Heart right ventricle (tissue), 16 donors: ENCODE measurements at regions not wholly inside any gene's neighbourhood (a gene's known extent, or its start where the extent isn't known, plus 50 kb on each side); places are given as distances from the start of the nearest gene placed in this dataset.
"Not testable (repeated sequence)": the region's sequence is repeated elsewhere in the genome, so short reads cannot be mapped to it uniquely, and the experiment has no call there.

Experiments
- ATAC-seq, 8 donors: fragments of 200-7000 bp; cut with Tn5 transposase; one replicate each; pipeline ENCODE4 v1.9.1; 2020; ENCODE audit warnings: mild to moderate bottlenecking in 8 of 8, moderate library complexity in 8 of 8, moderate number of reproducible peaks in 1 of 8
- DNase-seq, 2 donors: peaks; one replicate each; pipeline ENCODE4 v3.0.0-alpha.2; 2020
- H3K27ac ChIP-seq, 10 donors: fragments of 200-600 bp; sonication (generic) in 2 of 10; one replicate each; pipeline versions ENCODE4 v1.5.0 to v1.8.0; 2020 to 2022; ENCODE audit warnings: mild to moderate bottlenecking in 3 of 10
- H3K27me3 ChIP-seq, 7 donors: fragments of 200-600 bp; one replicate each; pipeline ENCODE4 v1.8.0; 2021 to 2022; ENCODE audit warnings: mild to moderate bottlenecking in 2 of 7
- H3K36me3 ChIP-seq, 9 donors: fragments of 200-600 bp; sonication (generic) in 1 of 9; one replicate each; pipeline versions ENCODE4 v1.5.0 to v1.8.0; 2020 to 2022; ENCODE audit warnings: mild to moderate bottlenecking in 2 of 9
- H3K4me1 ChIP-seq, 9 donors: fragments of 200-600 bp; sonication (generic) in 1 of 9; one replicate each; pipeline versions ENCODE4 v1.5.0 to v1.8.0; 2020 to 2022; ENCODE audit warnings: mild to moderate bottlenecking in 4 of 9
- H3K4me3 ChIP-seq, 10 donors: fragments of 200-600 bp; sonication (generic) in 2 of 10; one replicate each; pipeline versions ENCODE4 v1.5.0 to v1.8.0; 2020 to 2022; ENCODE audit warnings: mild to moderate bottlenecking in 7 of 10, moderate library complexity in 2 of 10
- H3K9me3 ChIP-seq, 11 donors: fragments of 200-600 bp in 10 of 11; sonication (generic) in 2 of 11; one replicate each; pipeline versions ENCODE4 v1.5.0 to v1.8.0; 2013 to 2022; ENCODE audit warnings: mild to moderate bottlenecking in 2 of 11, control low read depth in 1 of 11, moderate library complexity in 1 of 11
- WGBS, 2 donors: extraction: QIAGEN DNeasy Blood & Tissue Kit; methylation state at CpG; one replicate each; pipeline ENCODE4 v1.1.7; 2013; ENCODE audit warnings: inconsistent platforms in 1 of 2; 5-methylcytosine and 5-hydroxymethylcytosine counted together
- intact Hi-C, 10 donors: fragments of 100-400 bp; cut with DNase I; formaldehyde crosslinking; loops; one replicate each; pipeline versions ENCODE4 v1.11.1 to v1.14.2; 2022
- TF ChIP-seq, protein P1 (sequence below), 9 donors: fragments of 200-600 bp; sonication (generic) in 2 of 9; IDR thresholded peaks; one replicate each; pipeline versions ENCODE4 v1.5.0 to v1.8.0; 2021 to 2022; ENCODE audit warnings: antibody characterized with exemption in 9 of 9, mild to moderate bottlenecking in 5 of 9, moderate library complexity in 1 of 9
- donor health status: Arrhythmogenic right ventricular cardiomyopathy.
- donor health status: ischemic (EF 13 %, LVEDD 7.1; RV severe dilation, severe dysfunction).
- donor health status: healthy with polysubstance abuse.
- donor health status: DM: no; HTN: yes; CAD: no.
- donor health status: DM: no; HTN: no; CAD: no.
- donor health status: ischemic (EF 25% LVEDD 6.9; RV normal size, moderate dysfunction).
- donor health status: ischemic (EF 25% LVEDD 5.7; RV mildly dilated, moderate dysfunction).
- donor health status: healthy.
- donor health status: DM: yes; HTN: yes; CAD: no.
- donor health status: Ischemic cardiomyopathy.
- donor health status: ischemic (EF 35%, LVEDD 5.7; RV mildly dilated, moderate dysfunction).
- donor health status: nonischemic (EF 11% LVEDD 7.7; RV severe dilation, severe dysfunction).
- donor health status: DM: yes; HTN: yes; CAD: no.
- donor health status: PGD.
- donor health status: ischemic (EF 29% LVEDD 5.4; RV normal size, mild dysfunction).
- donor health status: nonischemic (EF 23%, LVEDD 6.1; RV moderate dilation, normal function).

- peaks cover 0 to 7% (median 0%) of the 10 kb centered on the region in 11 donors for H3K9me3 ChIP-seq
- no peaks in the 10 kb centered on the region for H3K4me1 ChIP-seq
- intact Hi-C loops: no loop called here
- TF ChIP-seq, protein P1, sequence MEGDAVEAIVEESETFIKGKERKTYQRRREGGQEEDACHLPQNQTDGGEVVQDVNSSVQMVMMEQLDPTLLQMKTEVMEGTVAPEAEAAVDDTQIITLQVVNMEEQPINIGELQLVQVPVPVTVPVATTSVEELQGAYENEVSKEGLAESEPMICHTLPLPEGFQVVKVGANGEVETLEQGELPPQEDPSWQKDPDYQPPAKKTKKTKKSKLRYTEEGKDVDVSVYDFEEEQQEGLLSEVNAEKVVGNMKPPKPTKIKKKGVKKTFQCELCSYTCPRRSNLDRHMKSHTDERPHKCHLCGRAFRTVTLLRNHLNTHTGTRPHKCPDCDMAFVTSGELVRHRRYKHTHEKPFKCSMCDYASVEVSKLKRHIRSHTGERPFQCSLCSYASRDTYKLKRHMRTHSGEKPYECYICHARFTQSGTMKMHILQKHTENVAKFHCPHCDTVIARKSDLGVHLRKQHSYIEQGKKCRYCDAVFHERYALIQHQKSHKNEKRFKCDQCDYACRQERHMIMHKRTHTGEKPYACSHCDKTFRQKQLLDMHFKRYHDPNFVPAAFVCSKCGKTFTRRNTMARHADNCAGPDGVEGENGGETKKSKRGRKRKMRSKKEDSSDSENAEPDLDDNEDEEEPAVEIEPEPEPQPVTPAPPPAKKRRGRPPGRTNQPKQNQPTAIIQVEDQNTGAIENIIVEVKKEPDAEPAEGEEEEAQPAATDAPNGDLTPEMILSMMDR (IDR thresholded peaks at IDR 0.05): no peak
- DNase-seq: no peak
- H3K27ac ChIP-seq: no peak overlapping the region
- peaks cover 0 to 11% (median 0%) of the 10 kb centered on the region in 7 donors for H3K27me3 ChIP-seq
- ATAC-seq: no peak
- no peaks in the 10 kb centered on the region for H3K36me3 ChIP-seq
- 90 to 92% methylated on average over 3 of the region's 3 CpGs for WGBS, 2 donors
- H3K4me3 ChIP-seq: no peak overlapping the region
Measured at GRCh38 chr10:7108141-7108540, 302.7 kb downstream of the SFMBT2 start.

- TF ChIP-seq, protein P1 (IDR thresholded peaks at IDR 0.05): no peak
- peaks cover 0 to 11% (median 0%) of the 10 kb centered on the region in 7 donors for H3K27me3 ChIP-seq
- ATAC-seq: no peak
- WGBS, 2 donors: 62 to 76% methylated on average over 5 of the region's 5 CpGs
- no peaks in the 10 kb centered on the region for H3K36me3 ChIP-seq
- no peak overlapping the region for H3K4me3 ChIP-seq
- peaks cover 0 to 7% (median 0%) of the 10 kb centered on the region in 11 donors for H3K9me3 ChIP-seq
- H3K4me1 ChIP-seq: no peaks in the 10 kb centered on the region
- DNase-seq: no peak
- H3K27ac ChIP-seq: no peak overlapping the region
- intact Hi-C loops: no loop called here
Measured at GRCh38 chr10:7107285-7107684, 303.5 kb downstream of the SFMBT2 start.

DNA sequence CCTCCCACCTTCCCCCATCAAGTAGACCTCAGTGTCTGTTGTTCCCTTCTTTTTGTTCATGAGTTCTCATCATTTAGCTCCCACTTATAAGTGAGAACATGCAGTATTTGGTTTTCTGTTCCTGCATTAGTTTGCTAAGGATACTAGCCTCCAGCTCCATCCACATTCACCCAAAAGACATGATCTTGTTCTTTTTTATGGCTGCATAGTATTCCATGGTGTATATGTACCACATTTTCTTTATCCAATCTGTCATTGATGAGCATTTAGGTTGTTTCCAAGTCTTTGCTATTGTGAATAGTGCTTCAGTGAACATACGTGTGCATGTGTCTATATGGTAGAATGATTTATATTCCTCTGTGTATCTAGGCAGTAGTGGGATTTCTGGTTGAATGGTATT lies 306.5 kb downstream of the SFMBT2 start:
- H3K27ac ChIP-seq, intact Hi-C loops: not testable (repeated sequence)
- WGBS, 2 donors: 93 to 97% methylated on average over 1 of the region's 1 CpG

GRCh38 chr10:7102557-7103349 lies 308.1 kb downstream of the SFMBT2 start:
- Histone ChIP-seq H3K36me3 (no peaks in the 10 kb centered on the region), H3K4me3 (no peak overlapping the region), H3K9me3 (no peaks in the 10 kb centered on the region), H3K27me3 (no peaks in the 10 kb centered on the region), H3K4me1 (no peaks in the 10 kb centered on the region), H3K27ac (no peak overlapping the region)
- DNase-seq: no peak
- ATAC-seq: no peak
- TF ChIP-seq, protein P1 (IDR thresholded peaks at IDR 0.05): no peak
- intact Hi-C loops: no loop called here
- WGBS, 2 donors: 76 to 79% methylated on average over 7 of the region's 7 CpGs

More for the DNA sequence above, 306.5 kb downstream of the SFMBT2 start:
- not testable (repeated sequence) for ATAC-seq, H3K9me3 ChIP-seq, DNase-seq, H3K4me1 ChIP-seq, H3K27me3 ChIP-seq, H3K4me3 ChIP-seq, H3K36me3 ChIP-seq

DNA sequence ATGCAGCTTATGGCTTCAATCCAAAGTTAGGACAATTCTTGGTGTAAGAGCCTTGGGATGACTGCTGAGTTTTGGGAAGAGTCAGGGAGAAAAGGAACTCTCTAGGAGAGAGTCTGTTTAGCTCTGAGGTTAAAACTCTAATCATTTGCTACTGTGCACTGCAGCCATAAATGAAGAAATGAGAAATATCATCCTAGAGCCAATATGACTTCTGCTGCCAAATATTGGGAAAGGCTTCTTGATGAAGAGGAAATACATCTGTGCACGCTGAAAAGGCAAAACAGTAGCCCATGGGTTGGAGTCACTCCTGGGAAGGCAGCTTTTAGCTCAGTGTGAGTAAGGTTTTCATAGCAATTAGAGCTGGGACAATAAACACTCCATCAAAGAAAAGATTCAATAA lies 308.8 kb downstream of the SFMBT2 start:
- H3K9me3 ChIP-seq: no peaks in the 10 kb centered on the region
- TF ChIP-seq, protein P1 (IDR thresholded peaks at IDR 0.05): no peak
- no peak overlapping the region for H3K4me3 ChIP-seq
- 57 to 63% methylated on average over 1 of the region's 1 CpG for WGBS, 2 donors
- H3K27ac ChIP-seq: no peak overlapping the region
- H3K27me3 ChIP-seq: no peaks in the 10 kb centered on the region
- intact Hi-C loops: no loop called here
- DNase-seq: peak in 1 of 2 donors; percentile 13
- no peaks in the 10 kb centered on the region for H3K4me1 ChIP-seq
- peak in 7 of 8 donors; percentile 65 to 84 (median 77) for ATAC-seq
- no peaks in the 10 kb centered on the region for H3K36me3 ChIP-seq
